ES-I3 (cell line): ENCODE measurements at regions not wholly inside any gene's neighbourhood (a gene's known extent, or its start where the extent isn't known, plus 50 kb on each side); places are given as distances from the start of the nearest gene placed in this dataset.
A peak's percentile ranks its signal among the peaks of the same experiment; 100 is the strongest.

Source experiments
- H3K36me3 ChIP-seq: 2 replicates; pipeline ENCODE4 v1.6.1; 2013; ENCODE audit warnings: mild to moderate bottlenecking, low read length, control low read depth, moderate library complexity; ENCODE audit not compliant: insufficient read depth
- H3K4me1 ChIP-seq: 2 replicates; pipeline ENCODE4 v1.6.1; 2013; ENCODE audit warnings: mild to moderate bottlenecking, control low read depth, low read length; ENCODE audit not compliant: insufficient read depth
- H3K9ac ChIP-seq: 2 replicates; pipeline ENCODE4 v1.6.1; 2013; ENCODE audit warnings: low read depth, mild to moderate bottlenecking, low read length, moderate library complexity
- H3K9me3 ChIP-seq: 2 replicates; pipeline ENCODE4 v1.6.1; 2013; ENCODE audit warnings: mild to moderate bottlenecking, low read length, moderate library complexity; ENCODE audit not compliant: control insufficient read depth, insufficient read depth

- H3K4me1 ChIP-seq = peaks cover 22% of the 10 kb centered on the region
- H3K36me3 ChIP-seq = no peaks in the 10 kb centered on the region
- no peak overlapping the region for H3K9ac ChIP-seq
- no peaks in the 10 kb centered on the region for H3K9me3 ChIP-seq
These were observed 91.9 kb upstream of the EPCAM start for GRCh38 chr2:47277187-47277586.

GRCh38 chr2:47276061-47276460 is 93.0 kb upstream of the EPCAM start:
- no peaks in the 10 kb centered on the region for H3K36me3 ChIP-seq
- H3K4me1 ChIP-seq = peaks cover 18% of the 10 kb centered on the region
- no peaks in the 10 kb centered on the region for H3K9me3 ChIP-seq
- no peak overlapping the region for H3K9ac ChIP-seq

- Histone ChIP-seq H3K9me3 (no peaks in the 10 kb centered on the region), H3K4me1 (peaks cover 18% of the 10 kb centered on the region), H3K9ac (no peak overlapping the region), H3K36me3 (no peaks in the 10 kb centered on the region)
These were observed 94.9 kb upstream of the EPCAM start for GRCh38 chr2:47274054-47274782.

- no peak overlapping the region for H3K9ac ChIP-seq
These were observed 96.0 kb upstream of the EPCAM start for GRCh38 chr2:47272905-47273758.

GRCh38 chr2:47272031-47272864 is 95.9 kb upstream of the CALM2 start:
- H3K9ac ChIP-seq = peak overlapping the region; percentile 39; the same call in 1 of the 2 replicates
- no peaks in the 10 kb centered on the region for H3K36me3 ChIP-seq
- H3K9me3 ChIP-seq = no peaks in the 10 kb centered on the region
- peaks cover 20% of the 10 kb centered on the region for H3K4me1 ChIP-seq

More at GRCh38 chr2:47272905-47273758, 96.0 kb upstream of the EPCAM start:
- Histone ChIP-seq H3K9me3 (no peaks in the 10 kb centered on the region), H3K4me1 (peaks cover 18% of the 10 kb centered on the region), H3K36me3 (no peaks in the 10 kb centered on the region)

GRCh38 chr2:47271054-47272000 is 95.0 kb upstream of the CALM2 start:
- Histone ChIP-seq H3K36me3 (no peaks in the 10 kb centered on the region), H3K9ac (no peak overlapping the region)

GRCh38 chr2:47270421-47270820 is 94.1 kb upstream of the CALM2 start:
- Histone ChIP-seq H3K4me1 (peaks cover 30% of the 10 kb centered on the region), H3K9me3 (no peaks in the 10 kb centered on the region), H3K36me3 (no peaks in the 10 kb centered on the region)

More at GRCh38 chr2:47271054-47272000, 95.0 kb upstream of the CALM2 start:
- H3K9me3 ChIP-seq = no peaks in the 10 kb centered on the region
- H3K4me1 ChIP-seq = peaks cover 26% of the 10 kb centered on the region

GRCh38 chr2:47269316-47270232 is 93.3 kb upstream of the CALM2 start:
- Histone ChIP-seq H3K9me3 (no peaks in the 10 kb centered on the region), H3K9ac (no peak overlapping the region)

More at GRCh38 chr2:47270421-47270820, 94.1 kb upstream of the CALM2 start:
- H3K9ac ChIP-seq = no peak overlapping the region

GRCh38 chr2:47267711-47268086 is 91.4 kb upstream of the CALM2 start:
- Histone ChIP-seq H3K4me1 (peaks cover 29% of the 10 kb centered on the region), H3K36me3 (no peaks in the 10 kb centered on the region), H3K9me3 (no peaks in the 10 kb centered on the region), H3K9ac (no peak overlapping the region)

More at GRCh38 chr2:47269316-47270232, 93.3 kb upstream of the CALM2 start:
- Histone ChIP-seq H3K36me3 (no peaks in the 10 kb centered on the region), H3K4me1 (peaks cover 37% of the 10 kb centered on the region)

GRCh38 chr2:47266939-47267710 is 90.8 kb upstream of the CALM2 start:
- Histone ChIP-seq H3K4me1 (peaks cover 26% of the 10 kb centered on the region), H3K9me3 (no peaks in the 10 kb centered on the region), H3K9ac (no peak overlapping the region), H3K36me3 (no peaks in the 10 kb centered on the region)

GRCh38 chr2:47265751-47266231 is 89.5 kb upstream of the CALM2 start:
- no peaks in the 10 kb centered on the region for H3K36me3 ChIP-seq
- no peak overlapping the region for H3K9ac ChIP-seq
- H3K4me1 ChIP-seq = peaks cover 26% of the 10 kb centered on the region
- no peaks in the 10 kb centered on the region for H3K9me3 ChIP-seq

- no peaks in the 10 kb centered on the region for H3K9me3 ChIP-seq
- H3K36me3 ChIP-seq = no peaks in the 10 kb centered on the region
- no peak overlapping the region for H3K9ac ChIP-seq
- H3K4me1 ChIP-seq = peaks cover 26% of the 10 kb centered on the region
These were observed 88.8 kb upstream of the CALM2 start for GRCh38 chr2:47265158-47265557.
